ENCODE measurements at regions not wholly inside any gene's neighbourhood (a gene's known extent, or its start where the extent isn't known, plus 50 kb on each side); places are given as distances from the start of the nearest gene placed in this dataset.

GRCh38 chr20:57053067-57053466 lies 213.4 kb downstream of the BMP7 start:
- no peak for DNase-seq (ENCODE audit: low read depth in 4 of 4, low spot score in 1 of 4)

GRCh38 chr20:57053793-57054552 lies 212.5 kb downstream of the BMP7 start:
- DNase-seq (ENCODE audit: low read depth in 4 of 4, low spot score in 1 of 4) = no peak

- no peak for DNase-seq (ENCODE audit: low read depth in 4 of 4, low spot score in 1 of 4)
Observed at GRCh38 chr20:57055345-57055744, 211.1 kb downstream of the BMP7 start.

- no peak for DNase-seq (ENCODE audit: low read depth in 4 of 4, low spot score in 1 of 4)
Observed at GRCh38 chr20:57056651-57057050, 209.8 kb downstream of the BMP7 start.

GRCh38 chr20:57059055-57059596 lies 207.3 kb downstream of the BMP7 start:
- DNase-seq (ENCODE audit: low read depth in 4 of 4, low spot score in 1 of 4) = no peak

GRCh38 chr20:57060407-57061050 lies 205.9 kb downstream of the BMP7 start:
- DNase-seq (ENCODE audit: low read depth in 4 of 4, low spot score in 1 of 4) = no peak

- no peak for DNase-seq (ENCODE audit: low read depth in 4 of 4, low spot score in 1 of 4)
Observed at GRCh38 chr20:57061051-57061900, 205.2 kb downstream of the BMP7 start.

GRCh38 chr20:57062241-57062640 lies 204.2 kb downstream of the BMP7 start:
- DNase-seq (ENCODE audit: low read depth in 4 of 4, low spot score in 1 of 4) = no peak

GRCh38 chr20:57062696-57063270 lies 203.7 kb downstream of the BMP7 start:
- DNase-seq (ENCODE audit: low read depth in 4 of 4, low spot score in 1 of 4) = no peak

GRCh38 chr20:57064836-57065235 lies 201.6 kb downstream of the BMP7 start:
- no peak for DNase-seq (ENCODE audit: low read depth in 4 of 4, low spot score in 1 of 4)

GRCh38 chr20:57065646-57066045 lies 200.8 kb downstream of the BMP7 start:
- DNase-seq (ENCODE audit: low read depth in 4 of 4, low spot score in 1 of 4) = no peak

GRCh38 chr20:57066126-57066900 lies 200.1 kb downstream of the BMP7 start:
- no peak for DNase-seq (ENCODE audit: low read depth in 4 of 4, low spot score in 1 of 4)

- DNase-seq (ENCODE audit: low read depth in 4 of 4, low spot score in 1 of 4) = no peak
Observed at GRCh38 chr20:57069442-57069841, 197.0 kb downstream of the BMP7 start.

GRCh38 chr20:57070296-57070695 lies 196.1 kb downstream of the BMP7 start:
- no peak for DNase-seq (ENCODE audit: low read depth in 4 of 4, low spot score in 1 of 4)

- no peak for DNase-seq (ENCODE audit: low read depth in 4 of 4, low spot score in 1 of 4)
Observed at GRCh38 chr20:57071283-57071731, 195.1 kb downstream of the BMP7 start.

GRCh38 chr20:57071954-57072583 lies 194.4 kb downstream of the BMP7 start:
- DNase-seq (ENCODE audit: low read depth in 4 of 4, low spot score in 1 of 4) = no peak

GRCh38 chr20:57073402-57073801 lies 193.0 kb downstream of the BMP7 start:
- no peak for DNase-seq (ENCODE audit: low read depth in 4 of 4, low spot score in 1 of 4)

GRCh38 chr20:57074386-57074785 lies 192.1 kb downstream of the BMP7 start:
- no peak for DNase-seq (ENCODE audit: low read depth in 4 of 4, low spot score in 1 of 4)

- no peak for DNase-seq (ENCODE audit: low read depth in 4 of 4, low spot score in 1 of 4)
Observed at GRCh38 chr20:57075181-57075580, 191.3 kb downstream of the BMP7 start.

- no peak for DNase-seq (ENCODE audit: low read depth in 4 of 4, low spot score in 1 of 4)
Observed at GRCh38 chr20:57075603-57076002, 190.8 kb downstream of the BMP7 start.

Measured in stimulated activated CD4-positive, alpha-beta T cell treated with anti-CD3 and anti-CD28 coated beads, Interleukin-1b, Interleukin-23, amount 100 ng/mL, for 24 hours (primary cell).